Neural cell (in vitro differentiated cells): ENCODE measurements at regions not wholly inside any gene's neighbourhood (a gene's known extent, or its start where the extent isn't known, plus 50 kb on each side); places are given as distances from the start of the nearest gene placed in this dataset.

Experiments
- H2AFZ ChIP-seq: fragments of 200-600, 300-800 bp; sonication (generic), shearing (Covaris generic); 2 replicates; pipeline ENCODE4 v1.6.0; 2014; ENCODE audit warnings: low read depth, mild to moderate bottlenecking, antibody characterized with exemption, low read length, moderate library complexity
- H3F3A ChIP-seq: fragments of 200-600 bp; shearing (Covaris generic); 2 replicates; pipeline ENCODE4 v1.6.1; 2016; ENCODE audit warnings: mild to moderate bottlenecking, moderate library complexity, mixed read lengths, antibody characterized with exemption, low read length; ENCODE audit not compliant: insufficient read depth, poor library complexity, severe bottlenecking
- H3K27ac ChIP-seq: fragments of 200-600, 300-800 bp; sonication (generic), shearing (Covaris generic); 2 replicates; pipeline ENCODE4 v1.5.1; 2014; ENCODE audit warnings: mild to moderate bottlenecking, low read length, moderate library complexity
- H3K27me3 ChIP-seq: fragments of 300-800, 200-600 bp; sonication (generic), shearing (Covaris generic); 2 replicates; pipeline ENCODE4 v1.6.0; 2014; ENCODE audit warnings: mild to moderate bottlenecking, low read depth, low read length, moderate library complexity; ENCODE audit not compliant: insufficient read depth
- H3K36me3 ChIP-seq: fragments of 300-800, 200-600 bp; sonication (generic), shearing (Covaris generic); 2 replicates; pipeline ENCODE4 v1.5.1; 2014; ENCODE audit warnings: mild to moderate bottlenecking, antibody characterized with exemption, low read length, moderate library complexity; ENCODE audit not compliant: insufficient read depth
- H3K4me2 ChIP-seq: fragments of 300-800, 200-600 bp; sonication (generic), shearing (Covaris generic); 2 replicates; pipeline ENCODE4 v1.6.0; 2014; ENCODE audit warnings: mild to moderate bottlenecking, low read length
- H3K4me3 ChIP-seq: fragments of 300-800, 200-600 bp; sonication (generic), shearing (Covaris generic); 2 replicates; pipeline ENCODE4 v1.5.1; 2014; ENCODE audit warnings: mild to moderate bottlenecking, low read length, moderate library complexity
- H3K79me2 ChIP-seq: fragments of 200-600 bp; shearing (Covaris generic); replicated peaks from 2 replicates; pipeline ENCODE4 v1.6.0; 2014; ENCODE audit warnings: mild to moderate bottlenecking, low read length, moderate library complexity; ENCODE audit not compliant: insufficient read depth
- H3K9ac ChIP-seq: fragments of 300-800, 200-600 bp; sonication (generic), shearing (Covaris generic); 2 replicates; pipeline ENCODE4 v1.6.1; 2016; ENCODE audit warnings: mild to moderate bottlenecking, low read length, mixed read lengths
- H3K9me2 ChIP-seq: fragments of 200-600 bp; shearing (Covaris generic); 2 replicates; pipeline ENCODE4 v1.6.1; 2016; ENCODE audit warnings: mild to moderate bottlenecking, low read length, mixed read lengths; ENCODE audit not compliant: insufficient read depth
- H3K9me3 ChIP-seq: fragments of 200-600, 300-800 bp; sonication (generic), shearing (Covaris generic); 2 replicates; pipeline ENCODE4 v1.6.1; 2016; ENCODE audit warnings: mild to moderate bottlenecking, mixed run types, low read length, moderate library complexity, mixed read lengths
- H4K20me1 ChIP-seq: fragments of 200-600 bp; shearing (Covaris generic); 2 replicates; pipeline ENCODE4 v1.6.1; 2016; ENCODE audit warnings: mild to moderate bottlenecking, mixed run types; ENCODE audit not compliant: insufficient read depth
- CTCF ChIP-seq: fragments of 450-650 bp; IDR thresholded peaks from 2 replicates; pipeline ENCODE4 v1.5.1; 2014; ENCODE audit warnings: antibody characterized with exemption, mild to moderate bottlenecking, moderate library complexity; ENCODE audit not compliant: poor library complexity, severe bottlenecking
- EP300 ChIP-seq: fragments of 450-650 bp; conservative IDR thresholded peaks from 2 replicates; pipeline ENCODE4 v1.6.1; 2014; ENCODE audit warnings: antibody characterized with exemption, mild to moderate bottlenecking, moderate library complexity; ENCODE audit not compliant: poor library complexity, severe bottlenecking
- EZH2 ChIP-seq: fragments of 200-600, 300-800 bp; shearing (Covaris generic), sonication (generic); IDR thresholded peaks from 2 replicates; pipeline ENCODE4 v1.6.1; 2014; ENCODE audit warnings: antibody characterized with exemption, low read length, borderline replicate concordance, mild to moderate bottlenecking; ENCODE audit not compliant: insufficient read depth, poor library complexity, severe bottlenecking
- MXI1 ChIP-seq: fragments of 450-650 bp; conservative IDR thresholded peaks from 2 replicates; pipeline ENCODE4 v1.6.1; 2014; ENCODE audit warnings: antibody characterized with exemption, mild to moderate bottlenecking; ENCODE audit not compliant: poor library complexity, severe bottlenecking
- POLR2AphosphoS5 ChIP-seq: IDR thresholded peaks from 2 replicates; pipeline ENCODE4 v1.6.1; 2012
- RAD21 ChIP-seq: fragments of 450-650 bp; conservative IDR thresholded peaks from 2 replicates; pipeline ENCODE4 v1.6.1; 2014; ENCODE audit warnings: antibody characterized with exemption, mild to moderate bottlenecking, moderate library complexity
- SMC3 ChIP-seq: fragments of 450-650 bp; conservative IDR thresholded peaks from 2 replicates; pipeline ENCODE4 v1.6.1; 2014; ENCODE audit warnings: antibody characterized with exemption, mild to moderate bottlenecking, moderate library complexity; ENCODE audit not compliant: poor library complexity
- TAF1 ChIP-seq: IDR thresholded peaks from 2 replicates; pipeline ENCODE4 v1.6.1; 2012; ENCODE audit warnings: low read depth
- TF ChIP-seq, protein P1 (sequence below): IDR thresholded peaks from 2 replicates; pipeline ENCODE4 v1.6.1; 2012; ENCODE audit warnings: borderline replicate concordance

- Histone ChIP-seq H3F3A (no peaks in the 10 kb centered on the region), H3K4me3 (no peak overlapping the region), H4K20me1 (no peaks in the 10 kb centered on the region), H3K9ac (no peak overlapping the region), H3K79me2 (no peaks in the 10 kb centered on the region), H3K9me3 (peaks cover 9% of the 10 kb centered on the region), H3K27ac (no peak overlapping the region), H2AFZ (no peak overlapping the region), H3K9me2 (no peaks in the 10 kb centered on the region), H3K36me3 (no peaks in the 10 kb centered on the region), H3K27me3 (no peaks in the 10 kb centered on the region), H3K4me2 (no peak overlapping the region)
- TF ChIP-seq EP300 (peak; percentile 77), SMC3 (no peak), POLR2AphosphoS5 (peak; percentile 63)
These were observed 51.9 kb upstream of the ADORA2B start for GRCh38 chr17:15892731-15893657.

DNA sequence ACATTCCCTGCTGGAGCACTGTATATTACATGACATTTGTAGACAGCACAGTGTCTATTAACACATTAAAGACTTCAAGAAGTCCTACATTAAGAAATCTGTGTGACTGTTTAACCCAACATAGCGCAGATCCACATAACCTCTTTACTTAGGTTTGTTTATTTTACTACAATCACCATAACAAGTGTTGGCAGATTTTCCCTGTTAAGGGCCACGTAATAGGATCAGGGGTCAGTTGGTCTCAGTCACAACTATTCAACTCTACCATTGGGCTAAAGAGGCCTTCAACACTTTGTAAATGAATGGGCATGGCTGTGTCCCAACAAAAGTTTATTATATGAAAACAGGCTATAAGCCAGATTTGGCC is 51.3 kb upstream of the ADORA2B start:
- no peaks in the 10 kb centered on the region for H3K27me3 ChIP-seq
- H3K27ac ChIP-seq = no peak overlapping the region
- peaks cover 9% of the 10 kb centered on the region for H3K9me3 ChIP-seq
- no peak overlapping the region for H3K9ac ChIP-seq
- H2AFZ ChIP-seq = no peak overlapping the region
- H3K36me3 ChIP-seq = no peaks in the 10 kb centered on the region
- no peak overlapping the region for H3K4me2 ChIP-seq
- no peaks in the 10 kb centered on the region for H4K20me1 ChIP-seq
- H3K79me2 ChIP-seq = no peaks in the 10 kb centered on the region
- H3K9me2 ChIP-seq = no peaks in the 10 kb centered on the region
- TF ChIP-seq, protein P1, sequence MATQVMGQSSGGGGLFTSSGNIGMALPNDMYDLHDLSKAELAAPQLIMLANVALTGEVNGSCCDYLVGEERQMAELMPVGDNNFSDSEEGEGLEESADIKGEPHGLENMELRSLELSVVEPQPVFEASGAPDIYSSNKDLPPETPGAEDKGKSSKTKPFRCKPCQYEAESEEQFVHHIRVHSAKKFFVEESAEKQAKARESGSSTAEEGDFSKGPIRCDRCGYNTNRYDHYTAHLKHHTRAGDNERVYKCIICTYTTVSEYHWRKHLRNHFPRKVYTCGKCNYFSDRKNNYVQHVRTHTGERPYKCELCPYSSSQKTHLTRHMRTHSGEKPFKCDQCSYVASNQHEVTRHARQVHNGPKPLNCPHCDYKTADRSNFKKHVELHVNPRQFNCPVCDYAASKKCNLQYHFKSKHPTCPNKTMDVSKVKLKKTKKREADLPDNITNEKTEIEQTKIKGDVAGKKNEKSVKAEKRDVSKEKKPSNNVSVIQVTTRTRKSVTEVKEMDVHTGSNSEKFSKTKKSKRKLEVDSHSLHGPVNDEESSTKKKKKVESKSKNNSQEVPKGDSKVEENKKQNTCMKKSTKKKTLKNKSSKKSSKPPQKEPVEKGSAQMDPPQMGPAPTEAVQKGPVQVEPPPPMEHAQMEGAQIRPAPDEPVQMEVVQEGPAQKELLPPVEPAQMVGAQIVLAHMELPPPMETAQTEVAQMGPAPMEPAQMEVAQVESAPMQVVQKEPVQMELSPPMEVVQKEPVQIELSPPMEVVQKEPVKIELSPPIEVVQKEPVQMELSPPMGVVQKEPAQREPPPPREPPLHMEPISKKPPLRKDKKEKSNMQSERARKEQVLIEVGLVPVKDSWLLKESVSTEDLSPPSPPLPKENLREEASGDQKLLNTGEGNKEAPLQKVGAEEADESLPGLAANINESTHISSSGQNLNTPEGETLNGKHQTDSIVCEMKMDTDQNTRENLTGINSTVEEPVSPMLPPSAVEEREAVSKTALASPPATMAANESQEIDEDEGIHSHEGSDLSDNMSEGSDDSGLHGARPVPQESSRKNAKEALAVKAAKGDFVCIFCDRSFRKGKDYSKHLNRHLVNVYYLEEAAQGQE = no peak
- no peak for TF ChIP-seq EZH2
- TF ChIP-seq TAF1 = no peak
- no peak for TF ChIP-seq CTCF
- TF ChIP-seq RAD21 = no peak
- TF ChIP-seq MXI1 = no peak
- no peak for TF ChIP-seq POLR2AphosphoS5
- TF ChIP-seq EP300 = no peak
- TF ChIP-seq SMC3 = no peak
- H3F3A ChIP-seq = no peaks in the 10 kb centered on the region
- H3K4me3 ChIP-seq = no peak overlapping the region
